Endodermal cell (in vitro differentiated cells): ENCODE measurements at regions not wholly inside any gene's neighbourhood (a gene's known extent, or its start where the extent isn't known, plus 50 kb on each side); places are given as distances from the start of the nearest gene placed in this dataset.

Source experiments
- DNase-seq: peaks from one replicate; pipeline ENCODE4 v3.0.0-alpha.2; 2017
- H3K27ac ChIP-seq: 2 replicates; pipeline ENCODE4 v1.5.1; 2013; ENCODE audit warnings: mild to moderate bottlenecking, low read depth, low read length, moderate library complexity
- H3K27me3 ChIP-seq: 2 replicates; pipeline ENCODE4 v1.6.1; 2013; ENCODE audit warnings: mild to moderate bottlenecking, low read length, moderate library complexity; ENCODE audit not compliant: insufficient read depth, control insufficient read depth, poor library complexity, severe bottlenecking
- H3K36me3 ChIP-seq: 2 replicates; pipeline ENCODE4 v1.7.0; 2013; ENCODE audit warnings: mild to moderate bottlenecking, low read length, moderate library complexity; ENCODE audit not compliant: control insufficient read depth, insufficient read depth
- H3K4me1 ChIP-seq: one replicate; pipeline ENCODE4 v1.7.0; 2013; ENCODE audit warnings: low read length; ENCODE audit not compliant: control insufficient read depth, insufficient read depth
- H3K4me3 ChIP-seq: 2 replicates; pipeline ENCODE4 v1.5.1; 2013; ENCODE audit warnings: mild to moderate bottlenecking, low read length, moderate library complexity
- H3K9ac ChIP-seq: 2 replicates; pipeline ENCODE4 v1.6.1; 2013; ENCODE audit warnings: mild to moderate bottlenecking, low read length, moderate library complexity; ENCODE audit not compliant: poor library complexity, severe bottlenecking; ENCODE audit errors: extremely low read depth
- H3K9me3 ChIP-seq: 2 replicates; pipeline ENCODE4 v1.6.1; 2013; ENCODE audit warnings: mild to moderate bottlenecking, low read length, moderate library complexity; ENCODE audit not compliant: control insufficient read depth
- H3K27ac Mint-ChIP-seq: 2 replicates; pipeline ENCODE4 v1.8.0; 2020; ENCODE audit warnings: mixed read lengths
- H3K27me3 Mint-ChIP-seq: 2 replicates; pipeline ENCODE4 v1.8.0; 2021; ENCODE audit warnings: mild to moderate bottlenecking, mixed read lengths; ENCODE audit not compliant: insufficient read depth
- H3K36me3 Mint-ChIP-seq: 2 replicates; pipeline ENCODE4 v1.8.0; 2020; ENCODE audit warnings: low read depth, mixed read lengths
- H3K4me1 Mint-ChIP-seq: 2 replicates; pipeline ENCODE4 v1.8.0; 2020; ENCODE audit warnings: mixed read lengths
- H3K4me3 Mint-ChIP-seq: 2 replicates; pipeline ENCODE4 v1.8.0; 2020; ENCODE audit warnings: mild to moderate bottlenecking, moderate library complexity, mixed read lengths
- H3K9me3 Mint-ChIP-seq: 2 replicates; pipeline ENCODE4 v1.8.0; 2020; ENCODE audit warnings: mild to moderate bottlenecking, mixed read lengths
- CTCF ChIP-seq: fragments of 200-600 bp; sonication (generic); conservative IDR thresholded peaks from 2 replicates; pipeline ENCODE4 v1.5.0; 2021; ENCODE audit warnings: antibody characterized with exemption, mild to moderate bottlenecking
- WGBS, 2 experiments: methylation state at CpG; one replicate each; pipeline versions ENCODE4 v1.1.5 to v1.1.7; 2013; ENCODE audit warnings: missing lambda C conversion rate in 2 of 2, mixed read lengths in 1 of 2; ENCODE audit not compliant: insufficient coverage in 1 of 2, insufficient read length in 1 of 2; 5-methylcytosine and 5-hydroxymethylcytosine counted together

- Histone ChIP-seq H3K9ac (no peak overlapping the region), H3K27me3 (no peaks in the 10 kb centered on the region), H3K4me1 (no peaks in the 10 kb centered on the region), H3K9me3 (peaks cover 51% of the 10 kb centered on the region), H3K27ac (no peak overlapping the region), H3K36me3 (no peaks in the 10 kb centered on the region), H3K4me3 (no peak overlapping the region)
- Mint-ChIP-seq H3K9me3 (peaks cover 85% of the 10 kb centered on the region), H3K4me1 (no peaks in the 10 kb centered on the region), H3K4me3 (no peak overlapping the region), H3K27me3 (peaks cover 11% of the 10 kb centered on the region), H3K36me3 (peaks cover 5% of the 10 kb centered on the region), H3K27ac (no peak overlapping the region)
- DNase-seq: no peak
- 81 to 87% methylated on average over 7 to 11 of the region's 11 CpGs for whole genome bisulfite sequencing, 2 experiments
- no peak for TF ChIP-seq CTCF
Observed at GRCh38 chr12:34107016-34107415, 84.7 kb downstream of the ALG10 start.

GRCh38 chr12:34107781-34108404 is 85.6 kb downstream of the ALG10 start:
- Histone ChIP-seq H3K27ac (no peak overlapping the region), H3K9me3 (peaks cover 47% of the 10 kb centered on the region), H3K4me3 (no peak overlapping the region), H3K4me1 (no peaks in the 10 kb centered on the region), H3K9ac (no peak overlapping the region), H3K27me3 (no peaks in the 10 kb centered on the region), H3K36me3 (no peaks in the 10 kb centered on the region)
- no peak overlapping the region for H3K27ac Mint-ChIP-seq
- peaks cover 11% of the 10 kb centered on the region for H3K27me3 Mint-ChIP-seq
- 92% methylated on average over 21 to 66 of the region's 66 CpGs for whole genome bisulfite sequencing, 2 experiments
- H3K36me3 Mint-ChIP-seq: peaks cover 5% of the 10 kb centered on the region
- DNase-seq: no peak
- no peaks in the 10 kb centered on the region for H3K4me1 Mint-ChIP-seq
- no peak overlapping the region for H3K4me3 Mint-ChIP-seq
- TF ChIP-seq CTCF: no peak
- peaks cover 85% of the 10 kb centered on the region for H3K9me3 Mint-ChIP-seq

- TF ChIP-seq CTCF: no peak
- Histone ChIP-seq H3K27me3 (no peaks in the 10 kb centered on the region), H3K36me3 (no peaks in the 10 kb centered on the region), H3K4me3 (no peak overlapping the region), H3K9ac (no peak overlapping the region), H3K27ac (no peak overlapping the region), H3K9me3 (peaks cover 47% of the 10 kb centered on the region), H3K4me1 (no peaks in the 10 kb centered on the region)
- Mint-ChIP-seq H3K36me3 (peaks cover 5% of the 10 kb centered on the region), H3K27ac (no peak overlapping the region), H3K4me3 (no peak overlapping the region), H3K9me3 (peaks cover 87% of the 10 kb centered on the region), H3K27me3 (peaks cover 11% of the 10 kb centered on the region), H3K4me1 (no peaks in the 10 kb centered on the region)
- no peak for DNase-seq
- 89 to 90% methylated on average over 3 to 24 of the region's 24 CpGs for WGBS, 2 experiments
Observed at GRCh38 chr12:34108405-34108803, 86.1 kb downstream of the ALG10 start.
